Upper lobe of right lung (tissue), 1 donor: ENCODE measurements at regions not wholly inside any gene's neighbourhood (a gene's known extent, or its start where the extent isn't known, plus 50 kb on each side); places are given as distances from the start of the nearest gene placed in this dataset.

Source experiments
- ATAC-seq: fragments of 200-7000 bp; cut with Tn5 transposase; one replicate; pipeline ENCODE4 v1.9.1; 2020; ENCODE audit warnings: mild to moderate bottlenecking, moderate library complexity
- DNase-seq: peaks from one replicate; pipeline ENCODE4 v3.0.0-alpha.2; 2020
- H3K27ac ChIP-seq: fragments of 200-600 bp; one replicate; pipeline ENCODE4 v1.8.0; 2022
- H3K27me3 ChIP-seq: fragments of 200-600 bp; one replicate; pipeline ENCODE4 v1.8.0; 2022; ENCODE audit warnings: mild to moderate bottlenecking
- H3K36me3 ChIP-seq: fragments of 200-600 bp; one replicate; pipeline ENCODE4 v1.8.0; 2022
- H3K4me1 ChIP-seq: fragments of 200-600 bp; one replicate; pipeline ENCODE4 v1.8.0; 2022
- H3K4me3 ChIP-seq: fragments of 200-600 bp; one replicate; pipeline ENCODE4 v1.8.0; 2022; ENCODE audit warnings: mild to moderate bottlenecking
- H3K9me3 ChIP-seq: fragments of 200-600 bp; one replicate; pipeline ENCODE4 v1.8.0; 2022
- CTCF ChIP-seq: fragments of 200-600 bp; IDR thresholded peaks from one replicate; pipeline ENCODE4 v1.8.0; 2022; ENCODE audit warnings: antibody characterized with exemption
- intact Hi-C: fragments of 100-400 bp; cut with DNase I; formaldehyde crosslinking; loops from one replicate; pipeline ENCODE4 v1.11.0; 2022
- donor health status: DM: no; HTN: yes; CAD: no; lungs with severe emphysema.

GRCh38 chr4:96383349-96383748, 543.5 kb downstream of the PDHA2 start:
- H3K9me3 ChIP-seq: no peaks in the 10 kb centered on the region
- H3K27ac ChIP-seq: no peak overlapping the region
- no peak overlapping the region for H3K4me3 ChIP-seq
- no peaks in the 10 kb centered on the region for H3K27me3 ChIP-seq
- intact Hi-C loops: no loop called here
- H3K36me3 ChIP-seq: no peaks in the 10 kb centered on the region
- H3K4me1 ChIP-seq: no peaks in the 10 kb centered on the region
- TF ChIP-seq CTCF: no peak
- no peak for DNase-seq
- ATAC-seq: no peak

- no peak overlapping the region for H3K4me3 ChIP-seq
- no peak for ATAC-seq
- H3K27me3 ChIP-seq: no peaks in the 10 kb centered on the region
- TF ChIP-seq CTCF: no peak
- intact Hi-C loops: no loop called here
- no peaks in the 10 kb centered on the region for H3K36me3 ChIP-seq
- no peak for DNase-seq
- no peaks in the 10 kb centered on the region for H3K4me1 ChIP-seq
- no peak overlapping the region for H3K27ac ChIP-seq
- H3K9me3 ChIP-seq: no peaks in the 10 kb centered on the region
These were observed 549.9 kb downstream of the PDHA2 start for GRCh38 chr4:96389770-96390169.

GRCh38 chr4:96390404-96390803, 550.5 kb downstream of the PDHA2 start:
- ATAC-seq: no peak
- Histone ChIP-seq H3K4me1 (no peaks in the 10 kb centered on the region), H3K36me3 (no peaks in the 10 kb centered on the region), H3K27me3 (no peaks in the 10 kb centered on the region), H3K9me3 (no peaks in the 10 kb centered on the region), H3K4me3 (no peak overlapping the region), H3K27ac (no peak overlapping the region)
- DNase-seq: no peak
- intact Hi-C loops: no loop called here
- TF ChIP-seq CTCF: no peak

GRCh38 chr4:96395747-96396146, 555.9 kb downstream of the PDHA2 start:
- intact Hi-C loops: no loop called here

GRCh38 chr4:96406742-96407141, 566.8 kb downstream of the PDHA2 start:
- no peaks in the 10 kb centered on the region for H3K4me1 ChIP-seq
- H3K4me3 ChIP-seq: no peak overlapping the region
- intact Hi-C loops: no loop called here
- H3K27me3 ChIP-seq: no peaks in the 10 kb centered on the region
- H3K36me3 ChIP-seq: no peaks in the 10 kb centered on the region
- H3K9me3 ChIP-seq: no peaks in the 10 kb centered on the region
- no peak overlapping the region for H3K27ac ChIP-seq
- no peak for TF ChIP-seq CTCF
- ATAC-seq: no peak
- DNase-seq: no peak

More at GRCh38 chr4:96395747-96396146, 555.9 kb downstream of the PDHA2 start:
- no peaks in the 10 kb centered on the region for H3K9me3 ChIP-seq
- no peak overlapping the region for H3K27ac ChIP-seq
- TF ChIP-seq CTCF: no peak
- DNase-seq: no peak
- no peaks in the 10 kb centered on the region for H3K27me3 ChIP-seq
- H3K4me1 ChIP-seq: no peaks in the 10 kb centered on the region
- H3K36me3 ChIP-seq: no peaks in the 10 kb centered on the region
- ATAC-seq: no peak
- H3K4me3 ChIP-seq: no peak overlapping the region

GRCh38 chr4:96407225-96407624, 567.3 kb downstream of the PDHA2 start:
- DNase-seq: no peak
- intact Hi-C loops: no loop called here
- no peak for TF ChIP-seq CTCF
- no peaks in the 10 kb centered on the region for H3K9me3 ChIP-seq
- H3K27me3 ChIP-seq: no peaks in the 10 kb centered on the region
- H3K36me3 ChIP-seq: no peaks in the 10 kb centered on the region
- H3K27ac ChIP-seq: no peak overlapping the region
- no peak overlapping the region for H3K4me3 ChIP-seq
- no peak for ATAC-seq
- no peaks in the 10 kb centered on the region for H3K4me1 ChIP-seq
